SIG-M5 treated with dmso at 0.1 percent for 504 hours (cell line): ENCODE measurements at regions not wholly inside any gene's neighbourhood (a gene's known extent, or its start where the extent isn't known, plus 50 kb on each side); places are given as distances from the start of the nearest gene placed in this dataset.
"Not testable (repeated sequence)": the region's sequence is repeated elsewhere in the genome, so short reads cannot be mapped to it uniquely, and the experiment has no call there.

Experiments
- DNase-seq: peaks from one replicate; lab custom pipeline; 2025; ENCODE audit not compliant: unreplicated experiment; lab: John Stamatoyannopoulos, UW

GRCh38 chr13:62847520-62847919 lies 1431.9 kb upstream of the PCDH20 start:
- DNase-seq = no peak

GRCh38 chr13:62846302-62846701 lies 1430.7 kb upstream of the PCDH20 start:
- DNase-seq = no peak

GRCh38 chr13:62839338-62839737 lies 1423.7 kb upstream of the PCDH20 start:
- DNase-seq = no peak

- DNase-seq = no peak
These were observed 1423.3 kb upstream of the PCDH20 start for GRCh38 chr13:62838929-62839328.

GRCh38 chr13:62837895-62838294 lies 1422.2 kb upstream of the PCDH20 start:
- no peak for DNase-seq

- DNase-seq = no peak
These were observed 1413.8 kb upstream of the PCDH20 start for GRCh38 chr13:62829486-62829885.

GRCh38 chr13:62799931-62800436 lies 1384.3 kb upstream of the PCDH20 start:
- DNase-seq = no peak

GRCh38 chr13:62799038-62799535 lies 1383.4 kb upstream of the PCDH20 start:
- no peak for DNase-seq

GRCh38 chr13:62793850-62794249 lies 1378.2 kb upstream of the PCDH20 start:
- no peak for DNase-seq

GRCh38 chr13:62781866-62782265 lies 1366.2 kb upstream of the PCDH20 start:
- DNase-seq = no peak

- DNase-seq = no peak
These were observed 1363.5 kb upstream of the PCDH20 start for GRCh38 chr13:62779161-62779560.

- DNase-seq = no peak
These were observed 1351.8 kb upstream of the PCDH20 start for GRCh38 chr13:62767473-62767872.

- DNase-seq = no peak
These were observed 1345.1 kb upstream of the PCDH20 start for GRCh38 chr13:62760724-62761123.

GRCh38 chr13:62747629-62748028 lies 1332.0 kb upstream of the PCDH20 start:
- DNase-seq = peak; percentile 44

GRCh38 chr13:62747152-62747551 lies 1331.5 kb upstream of the PCDH20 start:
- no peak for DNase-seq

- not testable (repeated sequence) for DNase-seq
These were observed 1314.1 kb upstream of the PCDH20 start for GRCh38 chr13:62729746-62730145.

GRCh38 chr13:62721893-62722292 lies 1306.2 kb upstream of the PCDH20 start:
- DNase-seq = no peak

GRCh38 chr13:62711948-62712347 lies 1296.3 kb upstream of the PCDH20 start:
- not testable (repeated sequence) for DNase-seq

GRCh38 chr13:62710787-62711186 lies 1295.1 kb upstream of the PCDH20 start:
- DNase-seq = no peak

GRCh38 chr13:62706048-62706447 lies 1290.4 kb upstream of the PCDH20 start:
- DNase-seq = no peak

GRCh38 chr13:62704875-62705274 lies 1289.2 kb upstream of the PCDH20 start:
- DNase-seq = no peak

GRCh38 chr13:62702502-62702901 lies 1286.9 kb upstream of the PCDH20 start:
- DNase-seq = no peak

GRCh38 chr13:62697701-62698100 lies 1282.1 kb upstream of the PCDH20 start:
- DNase-seq = no peak
